Left ventricle myocardium inferior (tissue), 1 donor: ENCODE measurements at regions not wholly inside any gene's neighbourhood (a gene's known extent, or its start where the extent isn't known, plus 50 kb on each side); places are given as distances from the start of the nearest gene placed in this dataset.

ENCODE experiments used
- DNase-seq: peaks from one replicate; pipeline ENCODE4 v3.0.0-alpha.2; 2020
- H3K27ac ChIP-seq: fragments of 200-600 bp; replicated peaks from 2 replicates; pipeline ENCODE4 v1.8.0; 2021
- H3K27me3 ChIP-seq: fragments of 200-600 bp; 2 replicates; pipeline ENCODE4 v1.8.0; 2021; ENCODE audit warnings: low read depth
- H3K36me3 ChIP-seq: fragments of 200-600 bp; 2 replicates; pipeline ENCODE4 v1.8.0; 2021
- H3K4me1 ChIP-seq: fragments of 200-600 bp; 2 replicates; pipeline ENCODE4 v1.8.0; 2021
- H3K4me3 ChIP-seq: fragments of 200-600 bp; 2 replicates; pipeline ENCODE4 v1.8.0; 2021; ENCODE audit warnings: mild to moderate bottlenecking, moderate library complexity
- H3K9me3 ChIP-seq: fragments of 200-600 bp; replicated peaks from 2 replicates; pipeline ENCODE4 v1.8.0; 2021
- intact Hi-C: fragments of 100-400 bp; cut with micrococcal nuclease; formaldehyde crosslinking; loops from one replicate; pipeline ENCODE4 v1.11.0; 2022
- TF ChIP-seq, protein P1 (sequence below): fragments of 200-600 bp; IDR thresholded peaks from 2 replicates; pipeline ENCODE4 v1.8.0; 2021; ENCODE audit warnings: antibody characterized with exemption, mild to moderate bottlenecking, borderline replicate concordance
- donor health status: DM: no; HTN: yes; CAD: no; lungs with severe emphysema.

DNA sequence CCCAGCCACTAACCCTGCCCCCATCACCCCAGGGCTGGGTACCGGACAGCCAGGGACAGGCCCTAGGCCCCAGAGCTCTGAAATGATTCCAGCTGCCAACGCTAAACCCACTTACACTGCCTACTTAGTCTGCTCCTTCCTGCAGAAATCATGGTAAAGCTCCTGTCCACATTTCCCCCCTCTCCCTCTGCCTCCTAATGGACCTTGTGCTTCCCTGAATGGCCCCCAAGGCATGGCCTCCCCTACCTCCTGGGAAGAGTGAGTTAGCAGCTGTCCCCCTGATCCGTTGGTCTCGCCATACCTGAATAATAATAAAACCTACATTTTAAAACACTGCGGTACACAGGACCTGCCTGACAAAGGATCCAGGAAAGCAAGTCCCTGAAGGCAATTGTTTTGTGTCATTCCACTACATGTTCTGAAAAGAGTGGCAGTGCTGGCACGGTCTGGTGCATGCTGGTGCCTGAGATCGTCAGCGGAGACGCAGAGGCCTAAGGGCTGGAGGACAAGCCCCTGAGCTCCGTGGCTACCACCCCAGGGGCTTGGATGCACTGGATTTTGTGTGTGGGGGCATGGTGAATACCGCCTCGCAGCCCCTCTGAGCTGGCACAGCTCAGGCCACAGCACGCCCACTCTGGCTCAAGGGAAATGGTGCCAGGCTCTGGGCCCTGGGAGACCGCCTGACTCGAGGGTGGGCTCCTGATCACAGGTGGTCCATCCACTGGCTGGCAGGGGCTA is 186.3 kb downstream of the CTTN start:
- intact Hi-C loops, result no loop called here
- no peak for DNase-seq
- Histone ChIP-seq H3K9me3 (no peaks in the 10 kb centered on the region), H3K36me3 (no peaks in the 10 kb centered on the region), H3K27me3 (peaks cover 30% of the 10 kb centered on the region), H3K4me3 (no peak overlapping the region), H3K4me1 (no peaks in the 10 kb centered on the region), H3K27ac (no peak overlapping the region)
- TF ChIP-seq, protein P1, sequence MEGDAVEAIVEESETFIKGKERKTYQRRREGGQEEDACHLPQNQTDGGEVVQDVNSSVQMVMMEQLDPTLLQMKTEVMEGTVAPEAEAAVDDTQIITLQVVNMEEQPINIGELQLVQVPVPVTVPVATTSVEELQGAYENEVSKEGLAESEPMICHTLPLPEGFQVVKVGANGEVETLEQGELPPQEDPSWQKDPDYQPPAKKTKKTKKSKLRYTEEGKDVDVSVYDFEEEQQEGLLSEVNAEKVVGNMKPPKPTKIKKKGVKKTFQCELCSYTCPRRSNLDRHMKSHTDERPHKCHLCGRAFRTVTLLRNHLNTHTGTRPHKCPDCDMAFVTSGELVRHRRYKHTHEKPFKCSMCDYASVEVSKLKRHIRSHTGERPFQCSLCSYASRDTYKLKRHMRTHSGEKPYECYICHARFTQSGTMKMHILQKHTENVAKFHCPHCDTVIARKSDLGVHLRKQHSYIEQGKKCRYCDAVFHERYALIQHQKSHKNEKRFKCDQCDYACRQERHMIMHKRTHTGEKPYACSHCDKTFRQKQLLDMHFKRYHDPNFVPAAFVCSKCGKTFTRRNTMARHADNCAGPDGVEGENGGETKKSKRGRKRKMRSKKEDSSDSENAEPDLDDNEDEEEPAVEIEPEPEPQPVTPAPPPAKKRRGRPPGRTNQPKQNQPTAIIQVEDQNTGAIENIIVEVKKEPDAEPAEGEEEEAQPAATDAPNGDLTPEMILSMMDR, result no peak

GRCh38 chr11:70585236-70585545 is 186.9 kb downstream of the CTTN start:
- TF ChIP-seq, protein P1, result no peak
- no peak for DNase-seq
- intact Hi-C loops, result no loop called here

GRCh38 chr11:70586261-70587074 is 188.1 kb downstream of the CTTN start:
- intact Hi-C loops, result no loop called here
- H3K27ac ChIP-seq, result no peak overlapping the region
- H3K36me3 ChIP-seq, result no peaks in the 10 kb centered on the region
- H3K27me3 ChIP-seq, result peaks cover 30% of the 10 kb centered on the region
- no peak overlapping the region for H3K4me3 ChIP-seq
- H3K4me1 ChIP-seq, result no peaks in the 10 kb centered on the region
- no peaks in the 10 kb centered on the region for H3K9me3 ChIP-seq
- DNase-seq, result no peak
- TF ChIP-seq, protein P1, result no peak

More at GRCh38 chr11:70585236-70585545, 186.9 kb downstream of the CTTN start:
- Histone ChIP-seq H3K27me3 (peaks cover 30% of the 10 kb centered on the region), H3K36me3 (no peaks in the 10 kb centered on the region), H3K4me3 (no peak overlapping the region), H3K27ac (no peak overlapping the region), H3K4me1 (no peaks in the 10 kb centered on the region), H3K9me3 (no peaks in the 10 kb centered on the region)

DNA sequence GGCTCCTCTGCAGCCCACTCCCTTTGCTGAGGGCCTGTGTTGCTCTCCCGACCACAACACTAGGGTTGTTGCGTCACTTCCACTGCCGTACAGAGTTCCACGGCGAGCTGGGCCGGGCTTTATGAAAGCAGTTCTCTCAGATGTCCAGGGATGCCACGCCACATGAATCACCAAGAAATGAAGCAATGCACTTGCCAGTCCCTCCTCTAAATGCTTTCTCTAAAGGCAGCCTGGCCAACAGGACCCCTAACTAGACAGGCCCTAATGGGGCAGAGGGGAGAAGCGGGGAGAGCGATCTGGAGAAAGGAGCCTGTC is 188.7 kb downstream of the CTTN start:
- intact Hi-C loops, result no loop called here
- Histone ChIP-seq H3K27ac (no peak overlapping the region), H3K4me3 (no peak overlapping the region), H3K27me3 (peaks cover 28% of the 10 kb centered on the region), H3K36me3 (no peaks in the 10 kb centered on the region), H3K9me3 (no peaks in the 10 kb centered on the region), H3K4me1 (no peaks in the 10 kb centered on the region)
- TF ChIP-seq, protein P1, result no peak
- DNase-seq, result no peak

GRCh38 chr11:70590356-70590991 is 192.1 kb downstream of the CTTN start:
- peaks cover 46% of the 10 kb centered on the region for H3K27me3 ChIP-seq
- intact Hi-C loops, result no loop called here
- H3K9me3 ChIP-seq, result no peaks in the 10 kb centered on the region
- TF ChIP-seq, protein P1, result no peak
- no peaks in the 10 kb centered on the region for H3K4me1 ChIP-seq
- H3K36me3 ChIP-seq, result no peaks in the 10 kb centered on the region
- no peak for DNase-seq
- H3K4me3 ChIP-seq, result no peak overlapping the region
- H3K27ac ChIP-seq, result no peak overlapping the region
